CD4-positive, alpha-beta memory T cell (primary cell): ENCODE measurements at regions not wholly inside any gene's neighbourhood (a gene's known extent, or its start where the extent isn't known, plus 50 kb on each side); places are given as distances from the start of the nearest gene placed in this dataset.

ENCODE experiments used
- CTCF ChIA-PET: fragments of 350-600 bp; sonication (Branson Sonifier 250); formaldehyde crosslinking; loops from one replicate; lab custom pipeline; 2021; ENCODE audit warnings: inconsistent platforms; ENCODE audit not compliant: partially characterized antibody; lab: Charles Lee
- POLR2A ChIA-PET: fragments of 350-600 bp; sonication (Branson Sonifier 250); formaldehyde crosslinking; loops from one replicate; lab custom pipeline; 2021; ENCODE audit not compliant: partially characterized antibody; lab: Charles Lee
- DNase-seq, 5 donors: peaks; one replicate each; pipeline versions ENCODE4 v3.0.0 to v3.0.0-alpha.2; 2020 to 2022; ENCODE audit warnings: mixed read lengths in 1 of 5
- H3K27ac ChIP-seq: one replicate; pipeline ENCODE4 v1.7.0; 2013; ENCODE audit warnings: low read depth, low read length
- H3K27me3 ChIP-seq: 2 replicates; pipeline ENCODE4 v1.7.0; 2013; ENCODE audit warnings: mild to moderate bottlenecking, low read length, moderate library complexity; ENCODE audit not compliant: insufficient read depth
- H3K36me3 ChIP-seq: 2 replicates; pipeline ENCODE4 v1.7.0; 2013; ENCODE audit warnings: mild to moderate bottlenecking, low read length, moderate library complexity; ENCODE audit not compliant: insufficient read depth
- H3K4me1 ChIP-seq: 2 replicates; pipeline ENCODE4 v1.7.0; 2013; ENCODE audit warnings: mild to moderate bottlenecking, low read length, moderate library complexity; ENCODE audit not compliant: insufficient read depth
- H3K4me3 ChIP-seq, 2 donors: one replicate each; pipeline ENCODE4 v1.7.0; 2013; ENCODE audit warnings: low read length in 2 of 2, mild to moderate bottlenecking in 1 of 2
- H3K9me3 ChIP-seq, 2 donors: one replicate each; pipeline ENCODE4 v1.7.0; 2013; ENCODE audit warnings: low read length in 2 of 2, control low read depth in 1 of 2; ENCODE audit not compliant: control insufficient read depth in 1 of 2
- H3K27ac Mint-ChIP-seq, 7 donors: one replicate each; pipeline ENCODE4 v1.8.0; 2020 to 2021; ENCODE audit warnings: mixed read lengths in 7 of 7, mild to moderate bottlenecking in 6 of 7, inconsistent platforms in 3 of 7, moderate library complexity in 3 of 7
- H3K27me3 Mint-ChIP-seq, 2 donors: one replicate each; pipeline ENCODE4 v1.8.0; 2020 to 2021; ENCODE audit warnings: mixed read lengths in 2 of 2
- H3K36me3 Mint-ChIP-seq, 2 donors: one replicate each; pipeline ENCODE4 v1.8.0; 2020 to 2021; ENCODE audit warnings: mixed read lengths in 2 of 2, inconsistent platforms in 1 of 2, mild to moderate bottlenecking in 1 of 2
- H3K4me1 Mint-ChIP-seq, 4 donors: one replicate each; pipeline ENCODE4 v1.8.0; 2020 to 2021; ENCODE audit warnings: mixed read lengths in 4 of 4, mild to moderate bottlenecking in 1 of 4
- H3K4me3 Mint-ChIP-seq, 8 donors: one replicate each; pipeline ENCODE4 v1.8.0; 2020 to 2021; ENCODE audit warnings: mixed read lengths in 8 of 8, mild to moderate bottlenecking in 7 of 8, moderate library complexity in 6 of 8, inconsistent platforms in 3 of 8
- H3K9me3 Mint-ChIP-seq, 8 donors: one replicate each; pipeline ENCODE4 v1.8.0; 2020 to 2021; ENCODE audit warnings: mixed read lengths in 8 of 8, mild to moderate bottlenecking in 5 of 8, inconsistent platforms in 3 of 8, moderate library complexity in 1 of 8
- intact Hi-C: fragments of 100-400 bp; cut with micrococcal nuclease; formaldehyde crosslinking; loops from one replicate; pipeline ENCODE4 v1.15.1; 2023

DNA sequence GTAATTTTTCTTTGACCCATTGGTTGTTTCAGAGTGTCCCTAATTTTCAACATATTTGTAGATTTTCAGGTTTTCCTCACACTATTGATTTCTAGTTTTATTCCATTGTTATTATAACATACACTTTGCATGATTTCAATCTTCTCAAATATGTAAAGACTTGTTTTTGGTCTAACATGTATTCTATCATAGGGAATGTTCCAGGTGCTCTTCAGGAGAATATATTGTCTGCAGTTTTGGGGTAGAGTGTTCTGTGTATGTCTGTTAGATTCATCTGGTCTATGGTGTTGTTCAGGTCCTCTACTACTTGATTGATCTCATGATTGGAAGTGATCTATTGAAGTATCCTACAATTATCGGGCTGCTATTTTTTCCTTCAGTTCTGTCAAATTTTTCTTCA is 440.9 kb upstream of the MIR17HG start:
- ChIA-PET CTCF (no interaction called here), POLR2A (no interaction called here)
- Mint-ChIP-seq H3K36me3 (no peaks in the 10 kb centered on the region), H3K27me3 (no peaks in the 10 kb centered on the region), H3K4me3 (no peak overlapping the region), H3K4me1 (no peaks in the 10 kb centered on the region), H3K27ac (no peak overlapping the region), H3K9me3 (peaks cover 6 to 30% (median 11%) of the 10 kb centered on the region in 8 donors)
- Histone ChIP-seq H3K4me1 (no peaks in the 10 kb centered on the region), H3K4me3 (no peak overlapping the region), H3K27ac (no peak overlapping the region), H3K27me3 (no peaks in the 10 kb centered on the region), H3K9me3 (no peaks in the 10 kb centered on the region), H3K36me3 (no peaks in the 10 kb centered on the region)
- no peak for DNase-seq
- intact Hi-C loops = no loop called here

DNA sequence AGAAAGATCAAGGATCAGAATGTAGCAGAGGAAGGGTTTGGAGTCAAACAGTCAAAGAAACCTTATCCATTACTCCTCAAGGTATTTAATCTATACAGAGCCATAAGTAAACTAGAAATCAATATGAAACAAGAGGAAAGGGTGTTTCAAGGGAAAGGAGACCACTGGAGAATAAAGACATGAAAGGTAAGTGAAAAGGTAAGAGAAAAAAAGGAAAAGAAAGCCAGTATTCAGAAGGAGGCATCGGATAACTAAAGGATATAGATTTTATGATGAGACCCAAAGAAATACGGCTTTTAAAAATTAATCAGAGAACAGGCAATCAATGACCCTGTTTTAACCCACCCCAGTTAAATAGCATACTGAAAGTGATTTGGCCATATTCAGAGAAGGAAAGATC is 438.7 kb upstream of the MIR17HG start:
- Mint-ChIP-seq H3K9me3 (peaks cover 6 to 20% (median 11%) of the 10 kb centered on the region in 8 donors), H3K4me3 (no peak overlapping the region)

GRCh38 chr13:90910018-90910639 is 437.4 kb upstream of the MIR17HG start:
- Histone ChIP-seq H3K27me3 (no peaks in the 10 kb centered on the region), H3K36me3 (no peaks in the 10 kb centered on the region), H3K4me3 (no peak overlapping the region), H3K9me3 (no peaks in the 10 kb centered on the region), H3K27ac (no peak overlapping the region), H3K4me1 (no peaks in the 10 kb centered on the region)
- Mint-ChIP-seq H3K27me3 (no peaks in the 10 kb centered on the region), H3K27ac (no peak overlapping the region), H3K9me3 (peaks cover 8 to 21% (median 11%) of the 10 kb centered on the region in 8 donors), H3K36me3 (no peaks in the 10 kb centered on the region), H3K4me1 (no peaks in the 10 kb centered on the region), H3K4me3 (no peak overlapping the region)
- CTCF ChIA-PET = no interaction called here
- POLR2A ChIA-PET = no interaction called here
- no peak for DNase-seq
- intact Hi-C loops = no loop called here

More for the DNA sequence above, 438.7 kb upstream of the MIR17HG start:
- Mint-ChIP-seq H3K27ac (no peak overlapping the region), H3K36me3 (no peaks in the 10 kb centered on the region), H3K27me3 (no peaks in the 10 kb centered on the region), H3K4me1 (no peaks in the 10 kb centered on the region)
- H3K4me1 ChIP-seq = no peaks in the 10 kb centered on the region
- CTCF ChIA-PET = no interaction called here
- intact Hi-C loops = no loop called here
- no peak overlapping the region for H3K4me3 ChIP-seq
- POLR2A ChIA-PET = no interaction called here
- no peaks in the 10 kb centered on the region for H3K36me3 ChIP-seq
- no peaks in the 10 kb centered on the region for H3K27me3 ChIP-seq
- no peaks in the 10 kb centered on the region for H3K9me3 ChIP-seq
- DNase-seq = no peak
- no peak overlapping the region for H3K27ac ChIP-seq

DNA sequence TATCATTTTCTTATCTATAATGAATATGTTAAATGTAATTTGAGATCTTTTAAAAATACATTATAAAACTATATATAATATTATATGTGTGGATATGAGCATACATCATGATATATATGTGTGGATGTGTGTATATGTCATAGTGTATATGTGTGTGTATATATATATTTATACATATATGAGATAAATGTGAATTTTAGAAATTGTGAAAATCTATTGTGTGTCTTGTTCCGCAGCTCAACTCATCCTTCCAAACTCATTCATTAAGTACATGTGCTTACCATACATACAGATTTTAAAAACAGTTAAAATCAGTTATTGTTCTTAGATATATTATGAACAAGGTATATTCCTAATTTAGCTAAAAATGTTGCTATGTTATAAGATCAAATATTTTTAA is 435.2 kb upstream of the MIR17HG start:
- ChIA-PET POLR2A (no interaction called here), CTCF (no interaction called here)
- intact Hi-C loops = no loop called here
- Histone ChIP-seq H3K36me3 (no peaks in the 10 kb centered on the region), H3K4me1 (no peaks in the 10 kb centered on the region), H3K4me3 (no peak overlapping the region), H3K27me3 (no peaks in the 10 kb centered on the region), H3K27ac (no peak overlapping the region), H3K9me3 (no peaks in the 10 kb centered on the region)
- H3K27me3 Mint-ChIP-seq = no peaks in the 10 kb centered on the region
- H3K4me3 Mint-ChIP-seq = no peak overlapping the region
- DNase-seq = no peak
- H3K36me3 Mint-ChIP-seq = no peaks in the 10 kb centered on the region
- H3K4me1 Mint-ChIP-seq = no peaks in the 10 kb centered on the region
- no peak overlapping the region for H3K27ac Mint-ChIP-seq
- peaks cover 0 to 14% (median 4%) of the 10 kb centered on the region in 8 donors for H3K9me3 Mint-ChIP-seq

DNA sequence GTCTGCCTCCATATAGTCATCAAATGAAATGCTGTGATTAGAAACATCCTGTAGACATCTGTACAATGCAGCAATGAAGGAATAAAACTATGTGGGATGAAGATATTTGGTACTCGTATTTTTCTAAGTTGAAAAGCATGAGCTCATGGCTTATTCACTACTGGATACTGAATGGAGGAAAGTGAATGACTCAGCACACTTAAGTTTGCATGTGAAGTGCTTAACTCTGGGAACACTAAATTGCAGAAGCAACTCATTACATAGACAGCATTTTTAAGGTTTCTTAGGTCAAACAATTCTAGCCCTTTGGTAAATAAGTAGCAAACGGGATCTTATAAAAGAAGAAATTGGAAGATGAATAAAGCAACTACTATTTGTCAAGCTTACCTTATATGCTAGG is 429.0 kb upstream of the MIR17HG start:
- Histone ChIP-seq H3K27me3 (no peaks in the 10 kb centered on the region), H3K27ac (no peak overlapping the region), H3K4me3 (no peak overlapping the region), H3K4me1 (no peaks in the 10 kb centered on the region), H3K36me3 (no peaks in the 10 kb centered on the region), H3K9me3 (no peaks in the 10 kb centered on the region)
- intact Hi-C loops = no loop called here
- Mint-ChIP-seq H3K27me3 (no peaks in the 10 kb centered on the region), H3K27ac (no peak overlapping the region), H3K36me3 (no peaks in the 10 kb centered on the region), H3K9me3 (peaks cover 0 to 12% (median 4%) of the 10 kb centered on the region in 8 donors), H3K4me1 (no peaks in the 10 kb centered on the region), H3K4me3 (no peak overlapping the region)
- ChIA-PET POLR2A (no interaction called here), CTCF (no interaction called here)
- no peak for DNase-seq

DNA sequence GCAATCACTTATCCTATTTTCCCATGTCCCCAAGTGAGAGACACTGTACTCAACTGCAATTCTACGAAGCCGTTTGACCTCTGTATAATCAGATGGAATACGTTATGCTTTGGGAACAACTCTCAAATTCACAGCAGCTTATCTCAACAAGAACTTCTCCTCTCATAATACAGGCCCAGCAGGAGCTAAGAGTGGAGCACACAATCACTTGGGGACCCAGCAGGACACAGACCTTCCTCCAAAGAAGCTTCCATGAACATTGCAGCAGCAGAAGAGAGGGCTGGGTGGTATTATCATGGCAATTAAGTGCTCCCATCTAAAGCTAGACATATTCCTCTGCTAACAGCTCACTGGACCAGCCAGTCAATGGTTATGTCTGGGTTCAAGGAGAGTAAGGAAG is 428.3 kb upstream of the MIR17HG start:
- Histone ChIP-seq H3K36me3 (no peaks in the 10 kb centered on the region), H3K9me3 (no peaks in the 10 kb centered on the region), H3K4me3 (no peak overlapping the region), H3K27ac (no peak overlapping the region), H3K4me1 (no peaks in the 10 kb centered on the region), H3K27me3 (no peaks in the 10 kb centered on the region)
- CTCF ChIA-PET = no interaction called here
- Mint-ChIP-seq H3K36me3 (no peaks in the 10 kb centered on the region), H3K4me3 (no peak overlapping the region), H3K27ac (no peak overlapping the region), H3K4me1 (no peaks in the 10 kb centered on the region), H3K27me3 (no peaks in the 10 kb centered on the region), H3K9me3 (peaks cover 0 to 12% (median 4%) of the 10 kb centered on the region in 8 donors)
- POLR2A ChIA-PET = no interaction called here
- intact Hi-C loops = no loop called here
- DNase-seq = no peak

DNA sequence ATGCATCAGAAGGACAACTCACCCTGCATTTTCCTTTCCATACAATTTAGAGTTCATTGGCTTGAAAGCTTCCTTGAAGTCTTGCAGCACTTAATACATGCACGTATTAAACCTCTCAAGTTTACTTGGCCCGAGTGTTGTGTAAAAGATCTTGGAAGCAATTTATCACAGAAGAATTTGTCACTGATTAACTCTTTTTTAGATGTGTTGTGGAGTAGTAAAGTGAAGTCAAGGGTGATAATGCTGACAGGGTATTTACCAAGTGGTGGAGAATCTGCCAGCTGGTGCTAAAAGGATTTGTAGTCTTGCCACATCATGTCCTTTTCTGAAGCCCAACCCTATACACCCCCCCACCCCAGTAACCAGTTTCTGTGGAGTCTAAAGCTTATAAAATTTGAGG is 421.0 kb upstream of the MIR17HG start:
- Mint-ChIP-seq H3K4me3 (no peak overlapping the region), H3K36me3 (no peaks in the 10 kb centered on the region), H3K9me3 (peaks cover 0 to 11% (median 3%) of the 10 kb centered on the region in 8 donors), H3K4me1 (no peaks in the 10 kb centered on the region), H3K27me3 (no peaks in the 10 kb centered on the region), H3K27ac (no peak overlapping the region)
- H3K9me3 ChIP-seq = no peaks in the 10 kb centered on the region
- no peak overlapping the region for H3K4me3 ChIP-seq
- ChIA-PET CTCF (no interaction called here), POLR2A (no interaction called here)
- H3K4me1 ChIP-seq = no peaks in the 10 kb centered on the region
- H3K27ac ChIP-seq = no peak overlapping the region
- intact Hi-C loops = no loop called here
- no peaks in the 10 kb centered on the region for H3K27me3 ChIP-seq
- no peaks in the 10 kb centered on the region for H3K36me3 ChIP-seq
- DNase-seq = no peak

DNA sequence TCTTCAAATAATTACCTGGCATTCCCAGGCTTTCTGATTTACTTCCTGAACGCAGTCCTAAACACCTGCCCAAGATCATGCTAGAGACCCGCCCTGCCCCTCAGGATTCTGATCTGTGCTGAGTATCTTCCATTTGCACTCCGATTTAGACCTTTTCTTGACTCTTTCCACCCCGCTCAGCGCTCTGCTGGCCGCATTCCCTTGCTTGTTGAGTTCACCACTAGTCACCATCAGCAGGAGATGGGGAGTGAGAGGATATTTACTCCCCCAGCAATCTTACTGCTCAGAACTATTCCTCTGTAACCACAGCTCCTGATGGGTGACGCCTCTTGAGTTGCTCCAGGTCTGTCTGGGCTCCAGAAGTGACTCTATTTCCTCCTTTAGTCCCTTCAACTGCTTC is 419.4 kb upstream of the MIR17HG start:
- no peaks in the 10 kb centered on the region for H3K4me1 Mint-ChIP-seq
- peaks cover 0 to 13% (median 4%) of the 10 kb centered on the region in 8 donors for H3K9me3 Mint-ChIP-seq
- intact Hi-C loops = no loop called here
- Histone ChIP-seq H3K9me3 (no peaks in the 10 kb centered on the region), H3K36me3 (no peaks in the 10 kb centered on the region), H3K27ac (no peak overlapping the region), H3K27me3 (no peaks in the 10 kb centered on the region), H3K4me3 (no peak overlapping the region), H3K4me1 (no peaks in the 10 kb centered on the region)
- H3K4me3 Mint-ChIP-seq = no peak overlapping the region
- no peak overlapping the region for H3K27ac Mint-ChIP-seq
- no peaks in the 10 kb centered on the region for H3K36me3 Mint-ChIP-seq
- POLR2A ChIA-PET = no interaction called here
- CTCF ChIA-PET = no interaction called here
- no peaks in the 10 kb centered on the region for H3K27me3 Mint-ChIP-seq
- DNase-seq = no peak
